A549 (cell line): ENCODE measurements at regions not wholly inside any gene's neighbourhood (a gene's known extent, or its start where the extent isn't known, plus 50 kb on each side); places are given as distances from the start of the nearest gene placed in this dataset.
A peak's percentile ranks its signal among the peaks of the same experiment; 100 is the strongest.

ENCODE experiments used
- ATAC-seq, 2 experiments: fragments of 200-7000 bp in 1 of 2; fragments of >200 bp in 1 of 2; cut with Nextera tagmentation in 1 of 2; cut with Tn5 transposase in 1 of 2; 3 replicates each; pipeline versions ENCODE4 v1.8.0 to v1.9.1; 2018 to 2020; ENCODE audit warnings: mild to moderate bottlenecking in 1 of 2, moderate library complexity in 1 of 2
- CTCF ChIA-PET: fragments of 300-600 bp; sonication (Branson Sonifier 250); formaldehyde crosslinking; extraction: SDS; loops from one replicate; lab custom pipeline; 2021; ENCODE audit warnings: antibody characterized with exemption, inconsistent platforms; lab: Yijun Ruan, JAX
- POLR2A ChIA-PET: fragments of 350-600 bp; formaldehyde crosslinking; extraction: SDS; loops from one replicate; lab custom pipeline; 2021; ENCODE audit warnings: antibody characterized with exemption, inconsistent platforms; lab: Yijun Ruan, JAX
- DNase-seq, 2 experiments: peaks; one replicate each; pipeline versions ENCODE4 v3.0.0 to v3.0.0-alpha.2; 2011 to 2016; ENCODE audit warnings: low read depth in 1 of 2, low spot score in 1 of 2
- FAIRE-seq: peaks from 2 replicates; lab custom pipeline; 2011; peaks lifted over from hg19 to GRCh38; lab: Jason Lieb, UNC
- H3K27ac ChIP-seq, 2 experiments: fragments of >200 bp; sonication (Bioruptor Twin); formaldehyde crosslinking; 3 replicates each; pipeline ENCODE4 v1.5.1; 2016 to 2017
- H3K4me1 ChIP-seq: fragments of >200 bp; sonication (Bioruptor Twin); formaldehyde crosslinking; 3 replicates; pipeline ENCODE4 v1.6.1; 2016
- H3K4me2 ChIP-seq: fragments of >200 bp; sonication (Bioruptor Twin); formaldehyde crosslinking; 3 replicates; pipeline ENCODE4 v1.6.1; 2016
- H3K4me3 ChIP-seq: fragments of >200 bp; sonication (Bioruptor Twin); formaldehyde crosslinking; 3 replicates; pipeline ENCODE4 v1.5.1; 2016
- H3K9me3 ChIP-seq: fragments of >200 bp; sonication (Bioruptor Twin); formaldehyde crosslinking; 3 replicates; pipeline ENCODE4 v1.6.1; 2016
- ATOH8 ChIP-seq: fragments of 250-450 bp; sonication (Bioruptor Pico); IDR thresholded peaks from 2 replicates; pipeline ENCODE4 v1.5.0; 2020; ENCODE audit warnings: low read depth, mild to moderate bottlenecking, moderate library complexity
- CEBPB ChIP-seq, 2 experiments: fragments of >200 bp in 1 of 2; sonication (Bioruptor Twin) in 1 of 2; formaldehyde crosslinking in 1 of 2; IDR thresholded peaks; 2 replicates each; pipeline ENCODE4 v1.6.1; 2012 to 2016
- CHD2 ChIP-seq: fragments of 150-350 bp; IDR thresholded peaks from 2 replicates; pipeline ENCODE4 v1.6.1; 2014; ENCODE audit warnings: low read length; ENCODE audit not compliant: partially characterized antibody
- EHF ChIP-seq: fragments of 250-450 bp; sonication (Bioruptor Pico); IDR thresholded peaks from 2 replicates; pipeline ENCODE4 v1.5.0; 2020; ENCODE audit warnings: mild to moderate bottlenecking
- ELK1 ChIP-seq: fragments of 150-350 bp; IDR thresholded peaks from 2 replicates; pipeline ENCODE4 v1.6.1; 2014; ENCODE audit warnings: low read depth, mild to moderate bottlenecking, low read length
- GATA3 ChIP-seq: IDR thresholded peaks from 2 replicates; pipeline ENCODE4 v1.6.1; 2012; ENCODE audit warnings: borderline replicate concordance
- HES2 ChIP-seq: fragments of >200 bp; sonication (Bioruptor Twin); formaldehyde crosslinking; IDR thresholded peaks from 2 replicates; pipeline ENCODE4 v1.6.1; 2016
- HMGXB4 ChIP-seq: fragments of 250-450 bp; sonication (Bioruptor Pico); IDR thresholded peaks from 2 replicates; pipeline ENCODE4 v1.5.0; 2021; ENCODE audit warnings: mild to moderate bottlenecking, moderate library complexity, borderline replicate concordance
- HOXB5 ChIP-seq: fragments of 250-450 bp; sonication (Bioruptor Pico); IDR thresholded peaks from 2 replicates; pipeline ENCODE4 v1.5.0; 2020; ENCODE audit warnings: mild to moderate bottlenecking, moderate library complexity
- JUNB ChIP-seq: fragments of >200 bp; sonication (Bioruptor Twin); formaldehyde crosslinking; IDR thresholded peaks from 2 replicates; pipeline ENCODE4 v1.6.1; 2016
- KDM5A ChIP-seq: fragments of 200-600 bp; sonication (generic); IDR thresholded peaks from 2 replicates; pipeline ENCODE4 v1.6.1; 2016; ENCODE audit warnings: antibody characterized with exemption, mild to moderate bottlenecking
- MAFK ChIP-seq: fragments of 450-650 bp; IDR thresholded peaks from 2 replicates; pipeline ENCODE4 v1.6.1; 2014; ENCODE audit not compliant: partially characterized antibody
- MAX ChIP-seq: IDR thresholded peaks from 2 replicates; pipeline ENCODE4 v1.6.1; 2012
- MAZ ChIP-seq: fragments of 150-350 bp; IDR thresholded peaks from 2 replicates; pipeline ENCODE4 v1.6.1; 2014; ENCODE audit warnings: antibody characterized with exemption, low read depth, low read length, borderline replicate concordance
- POLR2AphosphoS2 ChIP-seq: conservative IDR thresholded peaks from 2 replicates; pipeline ENCODE4 v1.6.1; 2012; ENCODE audit warnings: low read length, improper control_type of control experiment, inconsistent platforms
- RARB ChIP-seq: fragments of 250-450 bp; sonication (Bioruptor Pico); IDR thresholded peaks from 2 replicates; pipeline ENCODE4 v1.8.0; 2021; ENCODE audit warnings: mild to moderate bottlenecking, moderate library complexity
- REST ChIP-seq: fragments of 200-600 bp; sonication (generic); IDR thresholded peaks from 2 replicates; pipeline ENCODE4 v1.6.1; 2016; ENCODE audit warnings: antibody characterized with exemption, mild to moderate bottlenecking, moderate library complexity
- USF2 ChIP-seq: fragments of 450-650 bp; IDR thresholded peaks from 2 replicates; pipeline ENCODE4 v1.6.1; 2014; ENCODE audit warnings: antibody characterized with exemption
- ZSCAN20 ChIP-seq: fragments of 250-450 bp; sonication (Bioruptor Pico); IDR thresholded peaks from 2 replicates; pipeline ENCODE4 v1.8.0; 2022; ENCODE audit warnings: mild to moderate bottlenecking, moderate library complexity
- WGBS: methylation state at CpG from one replicate; pipeline ENCODE4 v1.1.6; 2017; ENCODE audit errors: missing lambda C conversion rate; 5-methylcytosine and 5-hydroxymethylcytosine counted together

GRCh38 chrX:117215683-117216082 is 752.9 kb upstream of the CT83 start:
- CTCF ChIA-PET = no interaction called here
- Histone ChIP-seq H3K27ac (no peak overlapping the region), H3K4me2 (no peak overlapping the region), H3K9me3 (no peaks in the 10 kb centered on the region)
- no peak for DNase-seq
- 0% methylated on average over 1 of the region's 1 CpG for WGBS
- FAIRE-seq = no peak
- ATAC-seq = no peak
- POLR2A ChIA-PET = no interaction called here
- TF ChIP-seq MAFK = peak; percentile 66
- no peak for TF ChIP-seq POLR2AphosphoS2
- TF ChIP-seq, all 56 proteins: peak for 1
- Histone ChIP-seq H3K4me1 (no peaks in the 10 kb centered on the region), H3K4me3 (no peak overlapping the region)

GRCh38 chrX:117196481-117196880 is 733.7 kb upstream of the CT83 start:
- TF ChIP-seq GATA3 = no peak
- no peak for TF ChIP-seq ELK1
- TF ChIP-seq RARB (CRISPR knock-in tag) = no peak
- no peak for TF ChIP-seq MAX
- no peak for TF ChIP-seq CHD2
- no peak for TF ChIP-seq CEBPB (IDR thresholded peaks at IDR 0.05)
- no peak for TF ChIP-seq HMGXB4 (CRISPR knock-in tag)
- no peak for TF ChIP-seq MAFK
- TF ChIP-seq MAZ = no peak
- no peak for TF ChIP-seq JUNB
- no peak for TF ChIP-seq ZSCAN20
- no peak for TF ChIP-seq HOXB5 (CRISPR knock-in tag)
- TF ChIP-seq ATOH8 = no peak
- no peak for TF ChIP-seq USF2
- no peak for TF ChIP-seq EHF (CRISPR knock-in tag)
- no peak for FAIRE-seq
- Histone ChIP-seq H3K4me3 (no peak overlapping the region), H3K4me2 (no peak overlapping the region), H3K9me3 (no peaks in the 10 kb centered on the region), H3K4me1 (no peaks in the 10 kb centered on the region), H3K27ac (no peak overlapping the region)
- no peak for DNase-seq
- CTCF ChIA-PET = no interaction called here
- 5% methylated on average over 3 of the region's 3 CpGs for WGBS
- POLR2A ChIA-PET = no interaction called here
- no peak for ATAC-seq

GRCh38 chrX:117147249-117147648 is 684.5 kb upstream of the CT83 start:
- TF ChIP-seq MAFK (peak; percentile 56), HES2 (no peak), KDM5A (no peak), REST (no peak)
- TF ChIP-seq, all 56 proteins: peak for 1
- ChIA-PET POLR2A (no interaction called here), CTCF (no interaction called here)
- FAIRE-seq (no peak), ATAC-seq (no peak), DNase-seq (no peak)
- H3K4me3 ChIP-seq = no peak overlapping the region
- H3K27ac ChIP-seq = no peak overlapping the region
- H3K9me3 ChIP-seq = no peaks in the 10 kb centered on the region
- H3K4me2 ChIP-seq = no peak overlapping the region
- H3K4me1 ChIP-seq = no peaks in the 10 kb centered on the region
